Tibial artery (tissue), 4 donors: ENCODE measurements at regions not wholly inside any gene's neighbourhood (a gene's known extent, or its start where the extent isn't known, plus 50 kb on each side); places are given as distances from the start of the nearest gene placed in this dataset.

Experiments used
- DNase-seq, 2 donors: peaks; one replicate each; pipeline ENCODE4 v3.0.0-alpha.2; 2019
- H3K27ac ChIP-seq, 2 donors: fragments of 200-600 bp; sonication (generic) in 1 of 2; 1 replicate in 1 of 2; 2 replicates in 1 of 2; pipeline ENCODE4 v1.5.1; 2018 to 2019; ENCODE audit warnings: mild to moderate bottlenecking in 1 of 2
- H3K27me3 ChIP-seq, 2 donors: fragments of 200-600 bp; sonication (generic) in 1 of 2; one replicate each; pipeline versions ENCODE4 v1.5.1 to v1.6.0; 2016 to 2019
- H3K36me3 ChIP-seq, 3 donors: fragments of 200-600 bp; sonication (generic) in 2 of 3; one replicate each; pipeline ENCODE4 v1.5.1; 2016 to 2019; ENCODE audit warnings: mild to moderate bottlenecking in 2 of 3
- H3K4me1 ChIP-seq, 4 donors: fragments of 200-600 bp; sonication (generic) in 2 of 4; 1 replicate in 3 of 4; 2 replicates in 1 of 4; pipeline ENCODE4 v1.5.1; 2016 to 2019
- H3K4me3 ChIP-seq, 2 donors: fragments of 200-600 bp; sonication (generic) in 1 of 2; 1 replicate in 1 of 2; 2 replicates in 1 of 2; pipeline ENCODE4 v1.5.1; 2018 to 2019; ENCODE audit warnings: mild to moderate bottlenecking in 2 of 2
- H3K9me3 ChIP-seq, 3 donors: fragments of 200-600 bp; sonication (generic) in 1 of 3; one replicate each; pipeline ENCODE4 v1.5.1; 2016 to 2019
- CTCF ChIP-seq, 2 experiments: fragments of 200-600 bp in 1 of 2; fragments of 450-650 bp in 1 of 2; IDR thresholded peaks; one replicate each; pipeline ENCODE4 v1.5.1; 2017 to 2019; ENCODE audit warnings: antibody characterized with exemption in 2 of 2, mild to moderate bottlenecking in 1 of 2, moderate library complexity in 1 of 2
- intact Hi-C: fragments of 100-400 bp; cut with DNase I; formaldehyde crosslinking; loops from one replicate; pipeline ENCODE4 v1.15.0; 2023; ENCODE audit warnings: low total_unique reads

DNA sequence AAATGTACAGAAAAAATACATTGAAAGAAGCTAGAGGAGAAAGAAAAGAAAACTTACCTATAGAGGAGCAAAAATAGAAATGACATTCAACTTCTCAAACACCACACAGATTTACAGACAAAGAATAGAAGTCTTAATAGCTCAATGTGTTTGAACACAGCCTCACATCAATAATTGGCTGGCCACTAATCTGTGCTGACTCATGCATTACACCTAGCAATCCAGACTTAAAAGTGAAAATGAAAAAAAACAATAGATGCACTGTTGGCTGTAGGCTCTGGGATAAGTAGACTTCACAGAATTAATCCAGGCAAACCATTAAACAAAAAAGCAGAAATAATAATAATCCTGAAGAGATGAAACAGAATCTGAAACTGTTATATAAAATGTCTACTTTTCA, 961.3 kb upstream of the CELF4 start:
- Histone ChIP-seq H3K27me3 (no peaks in the 10 kb centered on the region), H3K9me3 (no peaks in the 10 kb centered on the region), H3K36me3 (no peaks in the 10 kb centered on the region), H3K4me3 (no peak overlapping the region), H3K4me1 (no peaks in the 10 kb centered on the region), H3K27ac (no peak overlapping the region)
- TF ChIP-seq CTCF (IDR thresholded peaks at IDR 0.05): no peak
- DNase-seq: no peak
- intact Hi-C loops: no loop called here

- Histone ChIP-seq H3K4me1 (no peaks in the 10 kb centered on the region), H3K27ac (no peak overlapping the region), H3K9me3 (no peaks in the 10 kb centered on the region), H3K4me3 (no peak overlapping the region), H3K27me3 (no peaks in the 10 kb centered on the region), H3K36me3 (no peaks in the 10 kb centered on the region)
- intact Hi-C loops: no loop called here
- no peak for DNase-seq
- no peak for TF ChIP-seq CTCF (IDR thresholded peaks at IDR 0.05)
These were observed 959.4 kb upstream of the CELF4 start for GRCh38 chr18:38525039-38525438.

- intact Hi-C loops: no loop called here
- H3K27me3 ChIP-seq: no peaks in the 10 kb centered on the region
- H3K27ac ChIP-seq: no peak overlapping the region
- H3K4me1 ChIP-seq: no peaks in the 10 kb centered on the region
- no peaks in the 10 kb centered on the region for H3K36me3 ChIP-seq
- no peak for TF ChIP-seq CTCF (IDR thresholded peaks at IDR 0.05)
- no peaks in the 10 kb centered on the region for H3K9me3 ChIP-seq
- no peak for DNase-seq
- no peak overlapping the region for H3K4me3 ChIP-seq
These were observed 955.2 kb upstream of the CELF4 start for GRCh38 chr18:38520786-38521185.

DNA sequence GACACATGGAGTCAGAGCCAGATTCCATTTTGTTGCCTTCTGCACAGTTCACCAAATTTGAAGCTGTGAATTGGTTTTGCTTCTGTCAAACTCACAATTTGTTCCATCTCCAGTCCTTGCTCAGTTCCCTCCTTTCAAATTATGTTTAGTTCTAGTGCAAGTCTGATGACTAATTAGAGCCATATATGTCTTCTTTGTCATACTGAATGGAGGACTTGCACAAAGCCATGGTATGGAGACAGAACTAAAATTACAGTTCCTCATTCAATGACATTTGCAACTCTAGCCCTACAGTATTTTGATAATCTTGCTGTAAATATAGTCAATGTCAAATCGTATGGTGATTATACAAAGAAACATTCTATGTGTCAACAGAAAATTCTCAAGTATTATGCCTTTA, 936.9 kb upstream of the CELF4 start:
- Histone ChIP-seq H3K9me3 (peaks cover 0 to 3% (median 0%) of the 10 kb centered on the region in 3 donors), H3K4me1 (no peaks in the 10 kb centered on the region), H3K36me3 (no peaks in the 10 kb centered on the region), H3K4me3 (no peak overlapping the region), H3K27me3 (no peaks in the 10 kb centered on the region), H3K27ac (no peak overlapping the region)
- TF ChIP-seq CTCF (IDR thresholded peaks at IDR 0.05): no peak
- no peak for DNase-seq
- intact Hi-C loops: no loop called here

DNA sequence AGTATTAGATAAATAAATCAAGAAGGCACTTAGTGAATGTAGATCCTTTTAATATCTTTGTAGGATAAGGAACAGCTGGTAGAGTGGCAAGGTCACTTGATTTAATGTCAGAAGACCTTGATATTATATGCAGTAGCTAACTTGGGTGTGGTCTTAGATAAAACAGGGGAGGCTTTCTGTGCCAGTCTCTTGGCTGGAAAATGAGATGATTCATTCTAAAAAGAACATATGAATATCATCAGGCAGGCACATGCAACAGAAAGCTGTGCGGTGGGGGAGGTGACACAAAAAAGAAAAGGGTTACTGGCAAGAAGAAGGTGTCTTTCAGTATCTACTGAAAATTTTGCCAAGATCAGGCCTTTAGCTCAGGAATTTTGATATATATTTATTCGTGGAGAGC, 931.7 kb upstream of the CELF4 start:
- H3K27me3 ChIP-seq: no peaks in the 10 kb centered on the region
- no peak for DNase-seq
- no peaks in the 10 kb centered on the region for H3K36me3 ChIP-seq
- TF ChIP-seq CTCF (IDR thresholded peaks at IDR 0.05): no peak
- intact Hi-C loops: no loop called here
- H3K4me3 ChIP-seq: no peak overlapping the region
- no peak overlapping the region for H3K27ac ChIP-seq
- H3K4me1 ChIP-seq: no peaks in the 10 kb centered on the region
- H3K9me3 ChIP-seq: peaks cover 0 to 3% (median 0%) of the 10 kb centered on the region in 3 donors

DNA sequence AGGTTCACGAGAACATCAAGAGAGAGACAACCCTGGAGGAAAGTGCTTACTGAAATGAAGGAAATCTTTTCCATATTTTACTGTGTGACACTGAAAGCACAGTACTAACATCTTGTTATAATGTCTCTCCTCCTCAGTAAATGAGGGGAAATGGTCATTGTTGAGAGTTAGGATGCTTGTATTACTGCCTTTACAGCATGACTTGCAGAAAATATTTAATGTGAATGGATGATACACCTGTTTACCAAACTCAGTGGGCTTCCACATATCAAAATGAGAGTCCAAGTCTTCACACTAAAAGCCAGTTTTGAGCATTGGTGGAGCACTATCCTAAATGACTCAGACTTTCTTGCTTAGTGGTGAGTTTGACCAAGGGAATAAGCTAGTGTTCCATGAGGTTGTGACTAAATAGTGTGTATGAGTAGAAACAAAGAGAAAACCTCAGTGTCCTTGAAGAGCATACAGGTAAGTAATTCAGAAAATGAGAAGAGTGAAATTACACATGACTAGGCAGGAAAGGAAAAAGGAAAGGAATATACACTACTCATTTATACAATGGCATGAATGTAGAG, 930.7 kb upstream of the CELF4 start:
- no peak for DNase-seq
- Histone ChIP-seq H3K4me1 (no peaks in the 10 kb centered on the region), H3K4me3 (no peak overlapping the region), H3K36me3 (no peaks in the 10 kb centered on the region), H3K27ac (no peak overlapping the region), H3K27me3 (no peaks in the 10 kb centered on the region), H3K9me3 (peaks cover 0 to 3% (median 0%) of the 10 kb centered on the region in 3 donors)
- TF ChIP-seq CTCF (IDR thresholded peaks at IDR 0.05): no peak
- intact Hi-C loops: no loop called here
